ENCODE measurements at regions not wholly inside any gene's neighbourhood (a gene's known extent, or its start where the extent isn't known, plus 50 kb on each side); places are given as distances from the start of the nearest gene placed in this dataset.

DNA sequence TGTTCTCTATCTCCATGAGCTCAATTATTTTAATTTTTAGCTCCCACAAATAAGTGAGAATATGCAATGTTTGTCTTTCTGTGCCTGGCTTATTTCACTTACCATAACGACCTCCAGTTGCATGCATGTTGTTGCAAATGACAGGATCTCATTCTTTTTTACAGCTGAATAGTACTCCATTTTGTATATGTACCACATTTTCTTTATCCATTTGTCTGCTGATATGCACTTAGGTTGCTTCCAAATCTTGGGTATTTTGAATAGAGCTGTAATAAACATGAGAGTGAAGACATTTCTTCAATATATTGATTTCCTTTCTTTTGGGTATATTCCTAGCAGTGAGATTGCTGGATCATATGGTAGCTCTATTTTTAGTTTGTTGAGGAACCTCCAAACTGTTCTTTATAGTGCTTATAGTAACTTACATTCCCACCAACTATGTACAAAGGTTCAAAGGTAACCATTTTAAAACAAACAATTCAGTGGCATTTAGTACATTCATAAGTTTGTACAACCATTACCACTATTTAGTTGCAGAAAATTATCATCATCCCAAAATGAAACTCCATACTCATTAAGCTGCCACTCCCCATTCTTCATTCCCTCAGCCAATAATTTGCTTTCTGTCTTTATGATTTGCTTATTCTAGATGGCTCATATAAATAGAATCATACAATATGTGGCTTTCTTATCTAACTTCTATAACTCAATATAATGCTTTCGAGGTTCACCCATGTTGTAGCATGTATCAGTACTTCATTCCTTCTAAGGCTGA, 255.9 kb upstream of the NFIA start:
- TF ChIP-seq ZNF8 (CRISPR knock-in tag; IDR thresholded peaks at IDR 0.05) (peak; percentile 94), GLIS3 (CRISPR knock-in tag; IDR thresholded peaks at IDR 0.05) (no peak), ZFP30 (CRISPR knock-in tag; IDR thresholded peaks at IDR 0.05) (no peak)
- ATAC-seq, result no peak

DNA sequence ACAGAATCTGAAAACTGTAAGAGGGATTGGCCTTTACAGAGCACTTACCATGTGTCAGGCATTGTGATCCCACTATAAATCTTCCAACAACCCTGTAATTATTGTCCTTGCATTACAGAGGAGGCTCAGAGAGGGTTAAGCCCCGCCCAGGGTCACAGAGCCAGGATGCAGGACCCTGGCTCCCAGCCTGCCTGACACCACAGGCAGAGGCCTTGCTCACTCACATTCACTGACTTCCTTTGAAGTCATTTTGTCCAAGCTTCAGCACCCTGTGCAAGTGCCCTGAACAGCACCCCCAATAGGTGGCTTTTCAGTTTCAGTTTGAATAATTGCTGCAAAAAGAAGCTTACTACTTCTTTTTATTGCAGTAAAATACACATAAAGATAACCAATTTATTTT, 256.8 kb upstream of the NFIA start:
- no peak for TF ChIP-seq ARNTL (CRISPR knock-in tag; IDR thresholded peaks at IDR 0.05; ENCODE audit: borderline replicate concordance, low read depth)
- TF ChIP-seq, protein P1, sequence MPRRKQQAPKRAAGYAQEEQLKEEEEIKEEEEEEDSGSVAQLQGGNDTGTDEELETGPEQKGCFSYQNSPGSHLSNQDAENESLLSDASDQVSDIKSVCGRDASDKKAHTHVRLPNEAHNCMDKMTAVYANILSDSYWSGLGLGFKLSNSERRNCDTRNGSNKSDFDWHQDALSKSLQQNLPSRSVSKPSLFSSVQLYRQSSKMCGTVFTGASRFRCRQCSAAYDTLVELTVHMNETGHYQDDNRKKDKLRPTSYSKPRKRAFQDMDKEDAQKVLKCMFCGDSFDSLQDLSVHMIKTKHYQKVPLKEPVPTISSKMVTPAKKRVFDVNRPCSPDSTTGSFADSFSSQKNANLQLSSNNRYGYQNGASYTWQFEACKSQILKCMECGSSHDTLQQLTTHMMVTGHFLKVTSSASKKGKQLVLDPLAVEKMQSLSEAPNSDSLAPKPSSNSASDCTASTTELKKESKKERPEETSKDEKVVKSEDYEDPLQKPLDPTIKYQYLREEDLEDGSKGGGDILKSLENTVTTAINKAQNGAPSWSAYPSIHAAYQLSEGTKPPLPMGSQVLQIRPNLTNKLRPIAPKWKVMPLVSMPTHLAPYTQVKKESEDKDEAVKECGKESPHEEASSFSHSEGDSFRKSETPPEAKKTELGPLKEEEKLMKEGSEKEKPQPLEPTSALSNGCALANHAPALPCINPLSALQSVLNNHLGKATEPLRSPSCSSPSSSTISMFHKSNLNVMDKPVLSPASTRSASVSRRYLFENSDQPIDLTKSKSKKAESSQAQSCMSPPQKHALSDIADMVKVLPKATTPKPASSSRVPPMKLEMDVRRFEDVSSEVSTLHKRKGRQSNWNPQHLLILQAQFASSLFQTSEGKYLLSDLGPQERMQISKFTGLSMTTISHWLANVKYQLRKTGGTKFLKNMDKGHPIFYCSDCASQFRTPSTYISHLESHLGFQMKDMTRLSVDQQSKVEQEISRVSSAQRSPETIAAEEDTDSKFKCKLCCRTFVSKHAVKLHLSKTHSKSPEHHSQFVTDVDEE (CRISPR knock-in tag; IDR thresholded peaks at IDR 0.05), result no peak
- TF ChIP-seq SNAI2 (CRISPR knock-in tag; IDR thresholded peaks at IDR 0.05), result no peak
- TF ChIP-seq ZFP30 (CRISPR knock-in tag; IDR thresholded peaks at IDR 0.05), result no peak
- no peak for TF ChIP-seq ZNF8 (CRISPR knock-in tag; IDR thresholded peaks at IDR 0.05)
- no peak for TF ChIP-seq PPARA (CRISPR knock-in tag; IDR thresholded peaks at IDR 0.05; ENCODE audit: borderline replicate concordance)
- TF ChIP-seq, protein P2, sequence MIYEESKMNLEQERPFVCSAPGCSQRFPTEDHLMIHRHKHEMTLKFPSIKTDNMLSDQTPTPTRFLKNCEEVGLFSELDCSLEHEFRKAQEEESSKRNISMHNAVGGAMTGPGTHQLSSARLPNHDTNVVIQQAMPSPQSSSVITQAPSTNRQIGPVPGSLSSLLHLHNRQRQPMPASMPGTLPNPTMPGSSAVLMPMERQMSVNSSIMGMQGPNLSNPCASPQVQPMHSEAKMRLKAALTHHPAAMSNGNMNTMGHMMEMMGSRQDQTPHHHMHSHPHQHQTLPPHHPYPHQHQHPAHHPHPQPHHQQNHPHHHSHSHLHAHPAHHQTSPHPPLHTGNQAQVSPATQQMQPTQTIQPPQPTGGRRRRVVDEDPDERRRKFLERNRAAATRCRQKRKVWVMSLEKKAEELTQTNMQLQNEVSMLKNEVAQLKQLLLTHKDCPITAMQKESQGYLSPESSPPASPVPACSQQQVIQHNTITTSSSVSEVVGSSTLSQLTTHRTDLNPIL (CRISPR knock-in tag; IDR thresholded peaks at IDR 0.05; ENCODE audit: low read depth), result no peak
- no peak for TF ChIP-seq GLIS3 (CRISPR knock-in tag; IDR thresholded peaks at IDR 0.05)
- no peak for TF ChIP-seq BACH2 (CRISPR knock-in tag; IDR thresholded peaks at IDR 0.05; ENCODE audit: borderline replicate concordance)
- TF ChIP-seq, protein P3, sequence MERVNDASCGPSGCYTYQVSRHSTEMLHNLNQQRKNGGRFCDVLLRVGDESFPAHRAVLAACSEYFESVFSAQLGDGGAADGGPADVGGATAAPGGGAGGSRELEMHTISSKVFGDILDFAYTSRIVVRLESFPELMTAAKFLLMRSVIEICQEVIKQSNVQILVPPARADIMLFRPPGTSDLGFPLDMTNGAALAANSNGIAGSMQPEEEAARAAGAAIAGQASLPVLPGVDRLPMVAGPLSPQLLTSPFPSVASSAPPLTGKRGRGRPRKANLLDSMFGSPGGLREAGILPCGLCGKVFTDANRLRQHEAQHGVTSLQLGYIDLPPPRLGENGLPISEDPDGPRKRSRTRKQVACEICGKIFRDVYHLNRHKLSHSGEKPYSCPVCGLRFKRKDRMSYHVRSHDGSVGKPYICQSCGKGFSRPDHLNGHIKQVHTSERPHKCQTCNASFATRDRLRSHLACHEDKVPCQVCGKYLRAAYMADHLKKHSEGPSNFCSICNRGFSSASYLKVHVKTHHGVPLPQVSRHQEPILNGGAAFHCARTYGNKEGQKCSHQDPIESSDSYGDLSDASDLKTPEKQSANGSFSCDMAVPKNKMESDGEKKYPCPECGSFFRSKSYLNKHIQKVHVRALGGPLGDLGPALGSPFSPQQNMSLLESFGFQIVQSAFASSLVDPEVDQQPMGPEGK (CRISPR knock-in tag; IDR thresholded peaks at IDR 0.05; ENCODE audit: borderline replicate concordance), result no peak
- no peak for TF ChIP-seq ESRRG (CRISPR knock-in tag; IDR thresholded peaks at IDR 0.05)
- TF ChIP-seq, protein P4, sequence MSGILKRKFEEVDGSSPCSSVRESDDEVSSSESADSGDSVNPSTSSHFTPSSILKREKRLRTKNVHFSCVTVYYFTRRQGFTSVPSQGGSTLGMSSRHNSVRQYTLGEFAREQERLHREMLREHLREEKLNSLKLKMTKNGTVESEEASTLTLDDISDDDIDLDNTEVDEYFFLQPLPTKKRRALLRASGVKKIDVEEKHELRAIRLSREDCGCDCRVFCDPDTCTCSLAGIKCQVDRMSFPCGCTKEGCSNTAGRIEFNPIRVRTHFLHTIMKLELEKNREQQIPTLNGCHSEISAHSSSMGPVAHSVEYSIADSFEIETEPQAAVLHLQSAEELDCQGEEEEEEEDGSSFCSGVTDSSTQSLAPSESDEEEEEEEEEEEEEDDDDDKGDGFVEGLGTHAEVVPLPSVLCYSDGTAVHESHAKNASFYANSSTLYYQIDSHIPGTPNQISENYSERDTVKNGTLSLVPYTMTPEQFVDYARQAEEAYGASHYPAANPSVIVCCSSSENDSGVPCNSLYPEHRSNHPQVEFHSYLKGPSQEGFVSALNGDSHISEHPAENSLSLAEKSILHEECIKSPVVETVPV (CRISPR knock-in tag; IDR thresholded peaks at IDR 0.05), result no peak
- TF ChIP-seq TCF4 (CRISPR knock-in tag; IDR thresholded peaks at IDR 0.05; ENCODE audit: borderline replicate concordance), result no peak
- TF ChIP-seq ZC3H10 (CRISPR knock-in tag; IDR thresholded peaks at IDR 0.05), result no peak
- TF ChIP-seq ZNF565 (CRISPR knock-in tag; conservative IDR thresholded peaks at IDR 0.05; ENCODE audit: low read depth), result no peak
- no peak for TF ChIP-seq ISL1 (CRISPR knock-in tag; IDR thresholded peaks at IDR 0.05)
- ATAC-seq, result no peak

DNA sequence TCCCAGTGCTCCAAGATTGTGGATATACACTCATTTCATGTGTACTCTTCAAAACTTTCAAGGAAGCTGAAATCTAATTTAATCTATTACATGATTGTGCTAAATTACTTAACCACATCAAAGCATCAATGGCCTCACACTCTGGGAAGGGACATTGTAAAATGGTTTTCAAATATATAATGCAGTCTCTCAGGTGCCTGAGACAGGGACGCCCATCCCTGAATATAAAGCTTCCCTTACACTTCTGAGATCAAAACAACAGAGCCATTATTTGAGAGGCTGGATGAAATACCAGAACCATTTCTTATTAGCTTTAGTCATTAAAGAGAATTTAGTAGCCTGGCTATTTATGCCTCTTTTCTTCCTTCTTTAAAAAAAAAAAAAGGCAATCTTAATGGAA, 259.2 kb upstream of the NFIA start:
- TF ChIP-seq, protein P1 (CRISPR knock-in tag; IDR thresholded peaks at IDR 0.05), result no peak
- TF ChIP-seq OSR1 (CRISPR knock-in tag; IDR thresholded peaks at IDR 0.05) (no peak), ZC3H10 (CRISPR knock-in tag; IDR thresholded peaks at IDR 0.05) (no peak), BACH2 (CRISPR knock-in tag; IDR thresholded peaks at IDR 0.05; ENCODE audit: borderline replicate concordance) (no peak), GLIS3 (CRISPR knock-in tag; IDR thresholded peaks at IDR 0.05) (no peak), TCF4 (CRISPR knock-in tag; IDR thresholded peaks at IDR 0.05; ENCODE audit: borderline replicate concordance) (no peak), ZNF70 (CRISPR knock-in tag; IDR thresholded peaks at IDR 0.05) (no peak), PPARA (CRISPR knock-in tag; IDR thresholded peaks at IDR 0.05; ENCODE audit: borderline replicate concordance) (no peak), ISL1 (CRISPR knock-in tag; IDR thresholded peaks at IDR 0.05) (no peak)
- TF ChIP-seq, protein P4 (CRISPR knock-in tag; IDR thresholded peaks at IDR 0.05), result no peak
- no peak for ATAC-seq
